ENCODE measurements at regions not wholly inside any gene's neighbourhood (a gene's known extent, or its start where the extent isn't known, plus 50 kb on each side); places are given as distances from the start of the nearest gene placed in this dataset.

GRCh38 chr6:40714143-40714542 lies 127.0 kb upstream of the LRFN2 start:
- no peak for DNase-seq (ENCODE audit: extremely low spot score)
- no peak for TF ChIP-seq POLR2AphosphoS5 (IDR thresholded peaks at IDR 0.05)
- TF ChIP-seq POLR2A (IDR thresholded peaks at IDR 0.05; ENCODE audit: low read depth): no peak
- no peak for TF ChIP-seq EP300 (IDR thresholded peaks at IDR 0.05)
- TF ChIP-seq CTCF (IDR thresholded peaks at IDR 0.05): no peak
- Histone ChIP-seq H3K27ac (replicated peaks in 1 of 4) (no peak overlapping the region), H3K9me3 (no peaks in the 10 kb centered on the region), H3K4me3 (no peak overlapping the region), H3K27me3 (no peaks in the 10 kb centered on the region), H3K36me3 (no peaks in the 10 kb centered on the region), H3K4me1 (peaks cover 0 to 1% (median under 1%) of the 10 kb centered on the region in 4 donors)
- intact Hi-C loops (cut with DNase I): no loop called here
- WGBS: 91% methylated on average over 5 of the region's 6 CpGs

- WGBS: 74% methylated on average over 8 of the region's 10 CpGs
- TF ChIP-seq EP300 (IDR thresholded peaks at IDR 0.05) (no peak), CTCF (IDR thresholded peaks at IDR 0.05) (no peak), POLR2AphosphoS5 (IDR thresholded peaks at IDR 0.05) (no peak), POLR2A (IDR thresholded peaks at IDR 0.05; ENCODE audit: low read depth) (no peak)
- no peaks in the 10 kb centered on the region for H3K27me3 ChIP-seq
Measured at GRCh38 chr6:40713002-40713719, 126.0 kb upstream of the LRFN2 start.

DNA sequence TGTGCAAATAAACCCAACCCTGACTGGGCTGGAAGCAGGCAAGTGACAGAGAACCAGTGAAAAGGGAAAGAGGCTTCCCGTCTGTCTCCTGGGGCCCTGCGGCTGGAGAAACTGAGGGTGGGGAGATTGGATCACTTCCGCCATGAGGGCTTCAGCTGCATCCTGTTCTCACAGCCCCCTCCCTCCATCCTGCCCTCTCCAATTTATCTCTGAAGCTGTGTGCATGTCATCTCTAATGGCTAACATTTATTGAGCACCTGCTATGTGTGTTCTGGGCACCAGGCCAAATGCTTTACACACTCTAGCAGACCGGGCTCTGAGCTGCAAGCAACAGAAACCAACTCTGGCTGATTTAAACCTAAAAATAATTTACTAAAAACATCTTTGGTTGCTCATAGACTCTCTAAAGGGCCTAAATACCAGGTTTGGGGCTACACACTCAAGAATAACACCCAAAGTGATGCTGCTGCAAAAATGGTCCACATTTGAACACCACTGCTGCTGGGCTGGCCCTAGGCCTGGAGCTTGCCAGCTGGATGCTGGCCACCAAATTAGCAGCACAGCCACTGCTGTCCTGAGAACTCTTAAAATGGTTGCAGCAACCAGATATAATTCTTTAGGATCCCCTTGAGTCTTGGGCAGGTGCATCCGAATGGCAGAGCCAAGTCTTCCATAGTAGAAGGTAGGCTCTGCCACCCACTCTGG lies 123.6 kb upstream of the LRFN2 start:
- TF ChIP-seq CTCF (IDR thresholded peaks at IDR 0.05) (no peak), POLR2AphosphoS5 (IDR thresholded peaks at IDR 0.05) (no peak), EP300 (IDR thresholded peaks at IDR 0.05) (no peak), POLR2A (IDR thresholded peaks at IDR 0.05; ENCODE audit: low read depth) (no peak)
- no peak overlapping the region for H3K4me3 ChIP-seq
- no peaks in the 10 kb centered on the region for H3K9me3 ChIP-seq
- no peaks in the 10 kb centered on the region for H3K36me3 ChIP-seq
- 84% methylated on average over 5 of the region's 5 CpGs for WGBS
- no peaks in the 10 kb centered on the region for H3K27me3 ChIP-seq
- no peak for DNase-seq (ENCODE audit: extremely low spot score)
- H3K4me1 ChIP-seq: no peaks in the 10 kb centered on the region
- intact Hi-C loops (cut with DNase I): no loop called here
- no peak overlapping the region for H3K27ac ChIP-seq (replicated peaks in 1 of 4)

More at GRCh38 chr6:40713002-40713719, 126.0 kb upstream of the LRFN2 start:
- no peak overlapping the region for H3K4me3 ChIP-seq
- intact Hi-C loops (cut with DNase I): no loop called here
- no peak for DNase-seq (ENCODE audit: extremely low spot score)
- no peaks in the 10 kb centered on the region for H3K4me1 ChIP-seq
- no peaks in the 10 kb centered on the region for H3K36me3 ChIP-seq
- no peak overlapping the region for H3K27ac ChIP-seq (replicated peaks in 1 of 4)
- H3K9me3 ChIP-seq: no peaks in the 10 kb centered on the region

DNA sequence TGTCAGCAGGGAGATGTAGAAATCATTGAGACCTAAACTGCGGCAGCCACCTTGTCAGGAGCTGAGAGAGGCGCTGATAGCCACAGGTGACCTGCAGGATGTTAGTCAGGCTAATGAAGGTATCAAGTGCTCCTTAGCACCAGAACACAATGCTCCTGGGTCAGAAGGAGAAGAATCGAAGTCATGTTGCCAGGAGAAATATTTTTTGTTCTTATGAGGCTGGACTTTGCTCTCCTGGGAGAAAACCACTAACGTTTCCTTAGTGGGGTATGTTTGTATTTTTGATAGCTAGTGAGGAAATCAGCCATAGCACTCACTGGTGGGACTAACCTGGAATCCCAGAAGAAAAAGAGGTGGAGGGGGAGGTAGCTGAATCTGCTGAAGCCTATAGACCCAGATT lies 120.9 kb upstream of the LRFN2 start:
- H3K4me1 ChIP-seq: no peaks in the 10 kb centered on the region
- no peaks in the 10 kb centered on the region for H3K36me3 ChIP-seq
- no peak overlapping the region for H3K4me3 ChIP-seq
- no peak overlapping the region for H3K27ac ChIP-seq (replicated peaks in 1 of 4)
- peaks cover 0 to 4% (median 0%) of the 10 kb centered on the region in 4 donors for H3K27me3 ChIP-seq
- H3K9me3 ChIP-seq: no peaks in the 10 kb centered on the region
- TF ChIP-seq EP300 (IDR thresholded peaks at IDR 0.05): no peak
- no peak for TF ChIP-seq POLR2A (IDR thresholded peaks at IDR 0.05; ENCODE audit: low read depth)
- TF ChIP-seq CTCF (IDR thresholded peaks at IDR 0.05): no peak
- TF ChIP-seq POLR2AphosphoS5 (IDR thresholded peaks at IDR 0.05): no peak
- WGBS: 81% methylated on average over 4 of the region's 4 CpGs
- intact Hi-C loops (cut with DNase I): no loop called here
- no peak for DNase-seq (ENCODE audit: extremely low spot score)
